GM12878 (cell line): ENCODE measurements at regions not wholly inside any gene's neighbourhood (a gene's known extent, or its start where the extent isn't known, plus 50 kb on each side); places are given as distances from the start of the nearest gene placed in this dataset.

Experiments
- ATAC-seq: fragments of 200-7000 bp; cut with Tn5 transposase; 3 replicates; pipeline ENCODE4 v1.9.1; 2020; ENCODE audit warnings: mild to moderate bottlenecking, moderate library complexity
- BruUV-seq: library from RNA; stranded (reverse); fragments of 400-500 nt; replicated peaks from 2 replicates; lab custom pipeline; 2021; lab: Mats Ljungman, UMichigan
- CTCF ChIA-PET: fragments of 300-600 bp; sonication (Branson Sonifier 250); formaldehyde crosslinking; extraction: SDS; loops from one replicate; lab custom pipeline; 2021; ENCODE audit warnings: inconsistent platforms; lab: Yijun Ruan, JAX
- POLR2A ChIA-PET: fragments of 350-600 bp; formaldehyde crosslinking; extraction: SDS; loops from one replicate; lab custom pipeline; 2021; ENCODE audit warnings: inconsistent platforms; lab: Charles Lee
- RAD21 ChIA-PET: fragments of 300-600 bp; sonication (Branson Sonifier 250); formaldehyde crosslinking; loops from one replicate; lab custom pipeline; 2023; ENCODE audit warnings: antibody characterized with exemption; ENCODE audit not compliant: unreplicated experiment; lab: Charles Lee
- SMC1A ChIA-PET: fragments of 300-600 bp; sonication (Branson Sonifier 250); formaldehyde crosslinking; loops from one replicate; lab custom pipeline; 2023; ENCODE audit not compliant: unreplicated experiment, uncharacterized antibody; lab: Charles Lee
- DNase-seq: peaks from one replicate; pipeline ENCODE4 v3.0.0-alpha.2; 2011; ENCODE audit warnings: low read depth, low spot score
- FAIRE-seq: peaks from 3 replicates; lab custom pipeline; 2011; peaks lifted over from hg19 to GRCh38; lab: Jason Lieb, UNC
- H2AFZ ChIP-seq: 2 replicates; pipeline ENCODE4 v1.6.0; 2011; ENCODE audit warnings: low read depth, low read length, control low read depth; ENCODE audit not compliant: control insufficient read depth
- H3K27ac ChIP-seq: 2 replicates; pipeline ENCODE4 v1.5.1; 2011; ENCODE audit warnings: control low read depth; ENCODE audit not compliant: control insufficient read depth, insufficient read depth
- H3K27me3 ChIP-seq, 2 experiments: replicated peaks in 1 of 2; 2 replicates each; pipeline versions ENCODE4 v1.6.0 to v1.6.1; 2011; ENCODE audit warnings: low read length in 1 of 2; ENCODE audit not compliant: control insufficient read depth in 2 of 2, insufficient read depth in 2 of 2
- H3K36me3 ChIP-seq, 2 experiments: 2 replicates each; pipeline ENCODE4 v1.5.1; 2011; ENCODE audit warnings: low read length in 1 of 2; ENCODE audit not compliant: control insufficient read depth in 2 of 2, insufficient read depth in 2 of 2
- H3K4me1 ChIP-seq: 2 replicates; pipeline ENCODE4 v1.6.1; 2011; ENCODE audit warnings: mild to moderate bottlenecking, low read length, moderate library complexity, mixed read lengths; ENCODE audit not compliant: control insufficient read depth, insufficient read depth
- H3K4me2 ChIP-seq: 2 replicates; pipeline ENCODE4 v1.6.0; 2011; ENCODE audit warnings: control low read depth; ENCODE audit not compliant: control insufficient read depth, insufficient read depth
- H3K4me3 ChIP-seq: fragments of 200-600 bp; sonication (generic); 2 replicates; pipeline ENCODE4 v1.5.1; 2016
- H3K79me2 ChIP-seq: 2 replicates; pipeline ENCODE4 v1.6.0; 2011; ENCODE audit warnings: low read length; ENCODE audit not compliant: control insufficient read depth, insufficient read depth
- H3K9ac ChIP-seq: 2 replicates; pipeline ENCODE4 v1.8.0; 2011; ENCODE audit warnings: low read length, control low read depth, mixed read lengths; ENCODE audit not compliant: control insufficient read depth, insufficient read depth
- H3K9me3 ChIP-seq: replicated peaks from 3 replicates; pipeline ENCODE4 v1.5.1; 2011; ENCODE audit warnings: mild to moderate bottlenecking, low read length; ENCODE audit not compliant: control insufficient read depth, insufficient read depth
- H4K20me1 ChIP-seq: 2 replicates; pipeline ENCODE4 v1.6.0; 2011; ENCODE audit not compliant: control insufficient read depth, insufficient read depth
- BACH1 ChIP-seq: fragments of 450-650 bp; IDR thresholded peaks from 2 replicates; pipeline ENCODE4 v1.6.1; 2017; ENCODE audit warnings: mild to moderate bottlenecking, borderline replicate concordance
- EZH2 ChIP-seq: IDR thresholded peaks from 2 replicates; pipeline ENCODE4 v1.6.1; 2012; ENCODE audit warnings: low read depth, mild to moderate bottlenecking, control low read depth, inconsistent platforms, low read length, borderline replicate concordance; ENCODE audit not compliant: control insufficient read depth
- FOXM1 ChIP-seq: IDR thresholded peaks from 2 replicates; pipeline ENCODE4 v1.6.1; 2012; ENCODE audit warnings: low read depth, mild to moderate bottlenecking, inconsistent platforms, low read length, moderate library complexity
- HDGF ChIP-seq: fragments of 450-650 bp; IDR thresholded peaks from 2 replicates; pipeline ENCODE4 v1.6.1; 2016; ENCODE audit warnings: antibody characterized with exemption
- IKZF1 ChIP-seq: fragments of 450-650 bp; conservative IDR thresholded peaks from 2 replicates; pipeline ENCODE4 v1.6.1; 2017; ENCODE audit warnings: antibody characterized with exemption, mild to moderate bottlenecking
- JUNB ChIP-seq: IDR thresholded peaks from 2 replicates; pipeline ENCODE4 v1.6.1; 2016; ENCODE audit warnings: antibody characterized with exemption, mild to moderate bottlenecking
- MEF2A ChIP-seq: IDR thresholded peaks from 2 replicates; pipeline ENCODE4 v1.6.1; 2011; ENCODE audit warnings: low read depth, mild to moderate bottlenecking, low read length, moderate library complexity; ENCODE audit not compliant: insufficient read depth
- MLLT1 ChIP-seq: fragments of 450-650 bp; IDR thresholded peaks from 2 replicates; pipeline ENCODE4 v1.6.1; 2016; ENCODE audit warnings: mild to moderate bottlenecking
- MTA3 ChIP-seq: IDR thresholded peaks from 2 replicates; pipeline ENCODE4 v1.6.1; 2012; ENCODE audit warnings: low read length, inconsistent platforms, borderline replicate concordance
- NR2F1 ChIP-seq: fragments of 450-650 bp; conservative IDR thresholded peaks from 2 replicates; pipeline ENCODE4 v1.6.1; 2017; ENCODE audit warnings: mild to moderate bottlenecking
- RBBP5 ChIP-seq: fragments of 200-600 bp; sonication (generic); conservative IDR thresholded peaks from 2 replicates; pipeline ENCODE4 v1.6.1; 2016
- RCOR1 ChIP-seq: conservative IDR thresholded peaks from 2 replicates; pipeline ENCODE4 v1.6.1; 2012; ENCODE audit warnings: low read depth, low read length, improper control_type of control experiment
- RFX5 ChIP-seq: IDR thresholded peaks from 2 replicates; pipeline ENCODE4 v1.6.1; 2011; ENCODE audit warnings: low read depth, low read length, improper control_type of control experiment
- RUNX3 ChIP-seq: IDR thresholded peaks from 2 replicates; pipeline ENCODE4 v1.6.1; 2012; ENCODE audit warnings: low read length, inconsistent platforms
- YY1 ChIP-seq: IDR thresholded peaks from 2 replicates; pipeline ENCODE4 v1.6.1; 2011; ENCODE audit warnings: low read depth, mild to moderate bottlenecking, low read length
- ZNF217 ChIP-seq: fragments of 450-650 bp; IDR thresholded peaks from 2 replicates; pipeline ENCODE4 v1.6.1; 2017; ENCODE audit warnings: antibody characterized with exemption, mild to moderate bottlenecking
- WGBS: methylation state at CpG from one replicate; pipeline ENCODE4 v1.1.6; 2016; ENCODE audit warnings: low lambda C conversion rate; ENCODE audit not compliant: insufficient replicate concordance, insufficient coverage; ENCODE audit errors: missing lambda C conversion rate; 5-methylcytosine and 5-hydroxymethylcytosine counted together
- in situ Hi-C: fragments of 300-500 bp; cut with MboI; formaldehyde crosslinking; loops from 9 replicates; pipeline ENCODE4 v1.14.3; 2018; ENCODE audit warnings: mixed read lengths
- intact Hi-C: fragments of 100-400 bp; cut with micrococcal nuclease; formaldehyde crosslinking; loops from one replicate; pipeline ENCODE4 v1.14.2; 2022; ENCODE audit not compliant: unreplicated experiment
- TF ChIP-seq, protein P1 (sequence below): fragments of 450-650 bp; IDR thresholded peaks from 2 replicates; pipeline ENCODE4 v1.6.1; 2016; ENCODE audit warnings: mild to moderate bottlenecking, moderate library complexity, borderline replicate concordance

- RAD21 ChIA-PET, result no interaction called here
Observed at GRCh38 chr6:79833264-79833963, 113.9 kb downstream of the ELOVL4 start.

DNA sequence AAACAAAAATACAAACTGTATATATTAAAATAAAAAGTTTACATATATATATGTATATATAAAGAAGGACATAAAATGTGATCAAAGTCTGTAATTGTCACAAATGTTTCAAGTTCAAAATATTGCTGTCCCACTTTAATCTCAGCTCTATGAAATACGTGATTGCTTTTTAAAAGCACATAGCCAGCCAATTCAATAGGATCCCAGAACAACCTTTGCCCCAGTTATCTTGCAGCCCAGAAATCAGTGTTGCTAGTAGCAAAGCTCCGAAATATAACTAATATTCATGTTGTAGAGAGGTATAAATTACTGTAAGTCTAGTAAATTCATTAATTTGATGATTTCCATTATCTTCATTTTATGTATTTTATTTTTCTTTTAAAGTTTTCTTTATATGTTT lies 114.6 kb downstream of the ELOVL4 start:
- no peaks in the 10 kb centered on the region for H3K4me1 ChIP-seq
- no peaks in the 10 kb centered on the region for H3K79me2 ChIP-seq
- ATAC-seq, result no peak
- H3K27me3 ChIP-seq, result no peaks in the 10 kb centered on the region
- no peak for FAIRE-seq
- H3K36me3 ChIP-seq, result no peaks in the 10 kb centered on the region
- no peaks in the 10 kb centered on the region for H3K9me3 ChIP-seq
- no peak overlapping the region for H3K4me2 ChIP-seq
- in situ Hi-C loops, result no loop called here
- no peak overlapping the region for H3K27ac ChIP-seq
- DNase-seq, result no peak
- 33% methylated on average over 2 of the region's 2 CpGs for WGBS
- H3K9ac ChIP-seq, result no peak overlapping the region
- BruUV-seq, result no TSS peak
- no peaks in the 10 kb centered on the region for H4K20me1 ChIP-seq
- ChIA-PET POLR2A (no interaction called here), RAD21 (no interaction called here), SMC1A (interaction anchor here (0.8 kb wide), 1 partner anchor 35 kb away, joined by 4 read pairs; no protein-coding TSS in a partner anchor), CTCF (interaction anchor here (1.7 kb wide), 1 partner anchor 19 kb away, joined by 10 read pairs; no protein-coding TSS in a partner anchor)
- intact Hi-C loops, result no loop called here
- no peak overlapping the region for H3K4me3 ChIP-seq
- H2AFZ ChIP-seq, result no peak overlapping the region
- TF ChIP-seq BACH1 (no peak), RFX5 (no peak), JUNB (no peak), NR2F1 (no peak), RUNX3 (no peak), ZNF217 (no peak), MLLT1 (no peak), FOXM1 (no peak), MEF2A (no peak)
- TF ChIP-seq, protein P1, sequence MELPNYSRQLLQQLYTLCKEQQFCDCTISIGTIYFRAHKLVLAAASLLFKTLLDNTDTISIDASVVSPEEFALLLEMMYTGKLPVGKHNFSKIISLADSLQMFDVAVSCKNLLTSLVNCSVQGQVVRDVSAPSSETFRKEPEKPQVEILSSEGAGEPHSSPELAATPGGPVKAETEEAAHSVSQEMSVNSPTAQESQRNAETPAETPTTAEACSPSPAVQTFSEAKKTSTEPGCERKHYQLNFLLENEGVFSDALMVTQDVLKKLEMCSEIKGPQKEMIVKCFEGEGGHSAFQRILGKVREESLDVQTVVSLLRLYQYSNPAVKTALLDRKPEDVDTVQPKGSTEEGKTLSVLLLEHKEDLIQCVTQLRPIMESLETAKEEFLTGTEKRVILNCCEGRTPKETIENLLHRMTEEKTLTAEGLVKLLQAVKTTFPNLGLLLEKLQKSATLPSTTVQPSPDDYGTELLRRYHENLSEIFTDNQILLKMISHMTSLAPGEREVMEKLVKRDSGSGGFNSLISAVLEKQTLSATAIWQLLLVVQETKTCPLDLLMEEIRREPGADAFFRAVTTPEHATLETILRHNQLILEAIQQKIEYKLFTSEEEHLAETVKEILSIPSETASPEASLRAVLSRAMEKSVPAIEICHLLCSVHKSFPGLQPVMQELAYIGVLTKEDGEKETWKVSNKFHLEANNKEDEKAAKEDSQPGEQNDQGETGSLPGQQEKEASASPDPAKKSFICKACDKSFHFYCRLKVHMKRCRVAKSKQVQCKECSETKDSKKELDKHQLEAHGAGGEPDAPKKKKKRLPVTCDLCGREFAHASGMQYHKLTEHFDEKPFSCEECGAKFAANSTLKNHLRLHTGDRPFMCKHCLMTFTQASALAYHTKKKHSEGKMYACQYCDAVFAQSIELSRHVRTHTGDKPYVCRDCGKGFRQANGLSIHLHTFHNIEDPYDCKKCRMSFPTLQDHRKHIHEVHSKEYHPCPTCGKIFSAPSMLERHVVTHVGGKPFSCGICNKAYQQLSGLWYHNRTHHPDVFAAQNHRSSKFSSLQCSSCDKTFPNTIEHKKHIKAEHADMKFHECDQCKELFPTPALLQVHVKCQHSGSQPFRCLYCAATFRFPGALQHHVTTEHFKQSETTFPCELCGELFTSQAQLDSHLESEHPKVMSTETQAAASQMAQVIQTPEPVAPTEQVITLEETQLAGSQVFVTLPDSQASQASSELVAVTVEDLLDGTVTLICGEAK, result no peak

More at GRCh38 chr6:79833264-79833963, 113.9 kb downstream of the ELOVL4 start:
- no peaks in the 10 kb centered on the region for H3K4me1 ChIP-seq
- no peaks in the 10 kb centered on the region for H4K20me1 ChIP-seq
- no peak for TF ChIP-seq RBBP5
- TF ChIP-seq YY1, result no peak
- no peak for TF ChIP-seq RCOR1
- TF ChIP-seq EZH2, result no peak
- no peak for TF ChIP-seq HDGF
- TF ChIP-seq MTA3, result no peak
- TF ChIP-seq IKZF1, result no peak
- DNase-seq (no peak), FAIRE-seq (no peak), ATAC-seq (no peak)
- BruUV-seq, result no TSS peak
- H3K9ac ChIP-seq, result no peak overlapping the region
- H3K27me3 ChIP-seq, result no peaks in the 10 kb centered on the region
- ChIA-PET CTCF (interaction anchor here (1.7 kb wide), 1 partner anchor 19 kb away, joined by 10 read pairs; no protein-coding TSS in a partner anchor), SMC1A (interaction anchor here (0.8 kb wide), 1 partner anchor 35 kb away, joined by 4 read pairs; no protein-coding TSS in a partner anchor), POLR2A (no interaction called here)
- no peaks in the 10 kb centered on the region for H3K36me3 ChIP-seq
- no peak overlapping the region for H3K4me3 ChIP-seq
- H3K27ac ChIP-seq, result no peak overlapping the region
- H2AFZ ChIP-seq, result no peak overlapping the region
- no peaks in the 10 kb centered on the region for H3K9me3 ChIP-seq
- in situ Hi-C loops (no loop called here), intact Hi-C loops (no loop called here)
- no peaks in the 10 kb centered on the region for H3K79me2 ChIP-seq
- WGBS, result 0% methylated on average over 2 of the region's 2 CpGs
- H3K4me2 ChIP-seq, result no peak overlapping the region
